ENCODE measurements at regions not wholly inside any gene's neighbourhood (a gene's known extent, or its start where the extent isn't known, plus 50 kb on each side); places are given as distances from the start of the nearest gene placed in this dataset.
"Not testable (repeated sequence)": the region's sequence is repeated elsewhere in the genome, so short reads cannot be mapped to it uniquely, and the experiment has no call there.

GRCh38 chr4:101730291-101731117 lies 60.0 kb upstream of the BANK1 start:
- no peak for DNase-seq

DNA sequence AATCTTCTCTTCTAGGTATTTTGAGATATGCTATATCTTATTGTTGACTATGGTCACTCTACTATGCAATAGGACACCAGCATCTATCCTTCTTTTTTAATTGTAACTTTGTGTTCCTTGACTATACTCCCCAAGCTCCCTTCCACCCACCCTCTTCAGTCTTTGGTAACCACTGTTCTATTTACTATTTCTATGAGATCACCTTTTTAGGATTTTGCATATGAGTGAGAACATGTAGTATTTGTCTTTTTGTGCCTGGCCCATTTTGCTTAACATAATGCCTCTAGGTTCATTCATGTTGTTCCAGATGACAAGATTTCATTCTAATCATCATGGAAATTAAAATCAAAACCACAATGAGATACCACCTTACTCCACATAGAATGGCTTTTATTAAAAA lies 63.3 kb upstream of the BANK1 start:
- DNase-seq: no peak

DNA sequence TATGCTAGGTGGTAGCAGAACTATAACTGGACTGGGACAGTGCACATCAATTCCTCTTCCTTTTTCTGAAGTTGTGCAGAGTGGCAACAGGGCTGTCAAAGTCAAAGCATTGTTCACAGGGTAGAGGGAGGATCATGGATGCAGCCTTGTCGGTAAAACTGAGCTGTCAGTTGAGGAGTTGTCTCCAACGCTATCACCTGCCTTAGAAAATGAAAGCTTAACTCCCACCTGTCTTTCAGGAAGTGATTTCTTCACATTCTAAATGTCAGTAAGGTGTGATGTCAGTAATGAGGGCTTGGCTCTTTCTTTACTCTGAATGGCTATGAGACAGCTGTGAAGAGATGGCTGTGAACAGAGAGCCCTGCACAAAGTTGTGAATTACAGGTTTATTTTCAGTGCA lies 66.4 kb upstream of the BANK1 start:
- DNase-seq: no peak

DNA sequence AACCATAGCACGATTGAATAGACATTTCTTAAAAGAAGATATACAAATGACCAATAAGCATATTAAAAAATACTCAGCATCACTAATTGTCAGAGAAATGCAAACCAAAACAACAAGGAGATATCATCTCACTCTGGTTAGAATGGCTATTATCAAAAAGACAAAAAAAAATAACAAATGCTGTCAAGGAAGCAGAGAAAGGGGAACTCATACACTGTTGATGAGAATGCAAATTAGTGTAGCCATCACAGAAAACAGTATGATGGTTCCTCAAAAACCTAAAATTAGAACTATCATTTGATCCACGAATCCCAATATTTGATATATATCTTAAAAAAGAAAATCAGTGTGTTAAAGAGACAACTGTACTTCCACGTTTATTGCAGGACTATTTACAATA lies 71.7 kb upstream of the BANK1 start:
- DNase-seq: no peak

DNA sequence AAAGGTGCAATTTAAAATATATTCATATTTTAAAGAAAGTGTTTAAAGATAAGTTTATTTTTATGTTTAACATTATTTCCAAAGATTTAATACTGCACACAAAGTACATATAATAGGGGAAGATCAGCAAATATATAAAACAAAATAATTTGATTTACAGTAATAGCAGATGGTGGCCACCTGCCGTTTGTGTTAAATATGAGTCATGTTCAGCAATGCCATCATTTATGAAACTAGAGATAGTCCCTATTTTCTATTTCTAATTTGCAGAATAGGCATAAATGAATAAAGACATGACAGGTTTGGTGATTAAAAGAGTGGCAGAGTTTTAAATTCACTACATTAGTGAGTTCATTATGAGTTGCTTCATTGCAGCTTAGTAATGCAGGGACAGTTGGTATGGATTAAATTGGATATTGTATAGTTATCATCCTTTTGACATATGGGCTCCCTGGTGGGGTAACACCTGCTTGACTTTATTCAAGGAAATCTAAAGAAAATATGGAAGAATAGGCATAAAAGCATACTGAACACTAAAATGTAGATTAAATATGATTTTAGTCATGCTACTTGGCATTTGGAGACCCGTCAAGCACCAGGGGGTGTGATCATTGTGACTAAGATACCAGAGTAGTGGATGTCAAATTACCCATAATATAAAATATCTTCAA lies 78.8 kb upstream of the BANK1 start:
- DNase-seq: no peak

GRCh38 chr4:101710806-101711205 lies 79.7 kb upstream of the BANK1 start:
- DNase-seq: no peak

DNA sequence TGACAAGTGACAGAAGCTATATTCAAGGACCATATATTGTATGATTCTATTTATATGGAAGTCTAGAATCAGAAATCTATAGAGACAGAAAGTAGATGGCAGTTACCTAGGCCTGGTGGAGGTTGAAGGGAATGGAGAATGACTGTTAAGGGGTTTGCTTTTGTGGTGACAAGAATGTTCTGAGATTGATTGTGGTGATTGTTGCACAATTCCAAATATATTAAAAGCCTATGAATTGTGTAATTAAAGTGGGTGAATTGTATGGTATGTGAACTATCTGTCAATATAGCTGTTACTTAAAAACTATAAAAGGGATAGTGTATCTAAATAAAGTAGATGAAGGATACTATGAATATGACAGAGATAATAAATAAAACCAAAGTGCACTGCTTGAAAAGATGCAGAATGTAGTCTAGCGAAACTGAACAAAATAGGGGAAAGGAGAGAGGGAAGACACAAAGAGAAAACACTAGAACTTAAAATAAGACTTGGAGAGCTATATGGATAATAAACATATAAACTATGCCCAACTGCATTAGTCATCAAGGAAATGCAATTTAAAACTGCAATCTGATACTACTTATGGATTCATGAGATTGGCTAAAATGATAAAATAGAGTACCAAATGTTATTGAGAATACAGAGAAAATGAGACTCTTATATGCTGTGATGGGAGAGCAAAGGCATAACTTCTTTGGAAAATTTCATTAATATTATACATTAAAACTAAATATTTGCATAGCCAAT lies 82.1 kb upstream of the BANK1 start:
- DNase-seq: no peak

GRCh38 chr4:101707596-101707995 lies 82.9 kb upstream of the BANK1 start:
- no peak for DNase-seq

- no peak for DNase-seq
Observed at GRCh38 chr4:101706535-101707057, 83.9 kb upstream of the BANK1 start.

- DNase-seq: no peak
Observed at GRCh38 chr4:101701551-101701950, 89.0 kb upstream of the BANK1 start.

DNA sequence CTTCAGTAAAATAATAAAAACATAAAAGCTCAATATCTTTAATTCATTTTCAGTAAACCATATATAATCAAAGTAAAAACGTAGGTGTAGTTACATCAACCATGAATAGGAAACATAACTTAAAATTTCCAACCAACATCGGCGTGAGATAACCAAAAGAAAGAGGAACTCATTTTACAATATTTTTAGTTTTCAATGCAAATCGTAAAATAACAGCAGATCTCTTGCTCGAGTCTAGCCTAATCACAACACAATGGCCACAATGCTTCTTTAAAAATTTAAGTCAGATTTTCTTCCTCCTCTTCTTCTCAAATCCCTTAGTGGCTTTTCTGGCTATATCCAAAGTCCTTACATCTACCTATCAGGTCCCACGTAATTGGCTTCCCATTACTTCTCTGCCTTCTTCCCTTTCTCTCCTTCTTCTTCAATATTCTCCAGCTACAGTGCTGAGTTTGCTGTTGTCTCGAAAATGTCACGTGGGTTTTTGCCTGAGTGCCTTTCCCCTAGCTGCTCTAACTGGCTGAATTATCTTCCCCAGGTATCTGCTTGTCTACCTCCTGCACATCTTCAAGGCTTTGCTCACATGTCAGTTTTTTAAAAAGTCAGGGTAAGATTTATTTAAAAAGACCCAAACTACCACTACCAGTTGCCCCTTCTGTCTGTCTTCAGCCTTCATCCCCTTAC lies 90.9 kb upstream of the BANK1 start:
- DNase-seq: no peak

DNA sequence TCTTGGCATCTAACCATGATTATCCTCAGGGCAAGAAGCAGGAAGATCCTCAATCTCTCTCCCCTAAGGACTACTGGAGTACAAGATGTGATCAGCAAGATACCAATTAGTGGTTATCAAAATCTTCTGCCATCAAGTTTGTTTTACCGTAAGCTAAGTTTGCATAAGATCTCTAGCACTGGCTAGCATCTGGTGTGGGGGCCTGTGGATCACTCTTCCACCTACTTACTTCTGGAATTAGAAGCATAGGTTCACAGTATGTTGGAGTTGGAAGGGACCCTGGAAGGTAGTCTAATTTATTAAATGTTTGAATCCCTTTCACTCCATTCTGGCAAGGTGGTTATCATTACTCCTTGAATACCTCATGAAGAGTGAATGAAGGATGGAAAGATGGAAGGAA lies 93.3 kb upstream of the BANK1 start:
- DNase-seq: no peak

DNA sequence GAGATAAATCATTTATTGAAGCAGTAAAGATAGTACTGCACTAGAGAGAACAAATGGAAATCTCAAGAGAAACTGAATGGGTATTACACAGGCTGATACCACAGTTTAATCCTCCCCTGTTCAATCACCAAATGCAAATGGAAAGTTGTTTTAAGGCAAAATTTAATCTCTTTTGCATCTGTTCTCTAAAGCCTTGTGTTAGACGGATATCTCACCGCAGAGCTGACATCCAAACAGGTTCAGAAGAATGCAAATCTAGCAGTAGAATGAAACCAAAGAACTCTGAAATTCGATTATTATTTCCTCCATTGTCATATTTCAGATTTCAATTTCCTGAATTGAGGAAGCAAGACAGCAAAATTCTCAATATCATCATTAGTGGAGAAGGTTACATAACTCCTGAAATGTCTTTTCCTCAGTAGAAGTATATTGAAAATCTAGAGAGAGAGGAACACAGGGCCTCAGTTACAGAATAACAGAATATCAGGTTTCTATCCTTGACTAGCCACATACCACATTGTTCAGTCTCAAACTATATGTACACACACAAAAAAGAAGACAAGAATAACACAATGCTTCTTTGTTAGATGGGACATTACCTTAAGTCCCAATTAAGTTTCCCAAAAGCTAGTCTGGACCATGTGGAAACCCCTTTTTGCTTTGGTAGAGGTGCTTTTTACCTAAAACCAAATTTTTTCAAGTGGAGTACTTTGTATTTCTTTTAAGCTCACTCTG lies 94.1 kb upstream of the BANK1 start:
- no peak for DNase-seq

GRCh38 chr4:101695176-101695575 lies 95.4 kb upstream of the BANK1 start:
- DNase-seq: no peak

DNA sequence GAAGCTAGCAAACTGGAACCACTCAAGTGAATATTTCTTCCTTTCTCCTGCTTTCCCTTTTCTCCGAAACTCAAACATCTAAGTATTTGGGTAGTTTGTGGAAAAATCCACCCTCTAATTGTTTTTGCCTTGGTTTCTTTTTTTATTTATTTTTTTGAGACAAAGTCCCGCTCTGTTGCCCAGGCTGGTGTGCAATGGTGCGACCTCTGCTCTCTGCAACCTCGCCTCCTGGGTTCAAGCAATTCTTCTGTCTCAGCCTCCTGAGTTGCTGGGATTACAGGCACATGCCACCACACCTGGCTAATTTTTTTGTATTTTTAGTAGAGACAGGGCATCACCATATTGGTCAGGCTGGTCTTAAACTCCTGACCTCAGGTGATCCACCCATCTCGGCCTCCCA lies 96.1 kb upstream of the BANK1 start:
- DNase-seq: not testable (repeated sequence)

GRCh38 chr4:101693842-101694398 lies 96.6 kb upstream of the BANK1 start:
- no peak for DNase-seq

DNA sequence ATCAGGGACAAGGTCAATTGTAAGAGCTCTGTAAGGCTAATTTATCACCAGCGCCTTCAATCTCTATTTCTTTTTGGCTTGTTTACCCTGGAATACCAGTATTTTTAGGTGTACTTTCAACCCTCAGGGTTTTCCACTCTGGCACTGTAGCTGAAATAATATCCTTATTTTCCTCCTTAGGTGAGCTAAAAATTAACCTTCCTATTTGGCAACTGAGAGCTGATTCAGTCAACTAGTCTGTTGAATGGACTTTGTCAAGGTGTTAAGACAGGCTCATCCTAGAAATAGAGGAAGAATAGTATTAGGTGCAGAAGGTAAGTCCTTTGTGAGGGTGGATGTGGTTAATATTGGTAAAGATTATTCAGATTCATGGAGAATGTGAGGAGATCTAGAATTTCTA lies 101.3 kb upstream of the BANK1 start:
- no peak for DNase-seq

- no peak for DNase-seq
Observed at GRCh38 chr4:101685126-101685525, 105.4 kb upstream of the BANK1 start.

GRCh38 chr4:101682946-101683345 lies 107.6 kb upstream of the BANK1 start:
- DNase-seq: no peak

DNA sequence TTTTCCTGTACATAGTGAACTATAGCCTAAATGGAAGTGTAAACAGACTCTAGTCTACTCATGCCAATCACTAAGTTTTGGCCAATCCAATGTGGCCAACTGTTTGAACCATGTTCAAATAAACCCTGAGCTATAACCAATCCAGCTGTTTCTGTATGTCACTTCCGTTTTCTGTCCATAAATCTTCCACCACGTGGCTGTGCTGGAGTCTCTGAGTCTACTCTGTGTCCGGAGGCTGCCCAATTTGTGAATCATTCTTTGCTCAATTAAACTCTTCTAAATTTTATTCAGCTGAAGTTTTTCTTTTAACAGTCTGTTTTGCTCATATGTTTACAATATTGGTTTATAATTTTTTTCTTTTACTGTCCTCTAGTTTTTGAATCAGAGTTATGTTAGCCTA lies 112.3 kb upstream of the BANK1 start:
- DNase-seq: no peak

- DNase-seq: no peak
Observed at GRCh38 chr4:101670897-101671296, 119.6 kb upstream of the BANK1 start.

All from skin of body (tissue), 1 donor.